ENCODE measurements at regions not wholly inside any gene's neighbourhood (a gene's known extent, or its start where the extent isn't known, plus 50 kb on each side); places are given as distances from the start of the nearest gene placed in this dataset.

GRCh38 chr2:211132046-211132445 lies 575.6 kb downstream of the CPS1 start:
- Mint-ChIP-seq H3K27ac (no peak overlapping the region), H3K4me1 (no peaks in the 10 kb centered on the region), H3K4me3 (no peak overlapping the region), H3K27me3 (no peaks in the 10 kb centered on the region), H3K36me3 (no peaks in the 10 kb centered on the region), H3K9me3 (ENCODE audit: low read depth) (no peaks in the 10 kb centered on the region)
- CTCF ChIA-PET, result no interaction called here
- DNase-seq, result no peak
- ATAC-seq, result no peak

- ATAC-seq, result no peak
- Mint-ChIP-seq H3K36me3 (no peaks in the 10 kb centered on the region), H3K9me3 (ENCODE audit: low read depth) (no peaks in the 10 kb centered on the region), H3K27ac (no peak overlapping the region), H3K27me3 (no peaks in the 10 kb centered on the region), H3K4me3 (no peak overlapping the region), H3K4me1 (no peaks in the 10 kb centered on the region)
- DNase-seq, result no peak
- CTCF ChIA-PET, result no interaction called here
These were observed 576.2 kb downstream of the CPS1 start for GRCh38 chr2:211132573-211132972.

- Mint-ChIP-seq H3K27me3 (no peaks in the 10 kb centered on the region), H3K9me3 (ENCODE audit: low read depth) (no peaks in the 10 kb centered on the region), H3K36me3 (no peaks in the 10 kb centered on the region), H3K4me1 (no peaks in the 10 kb centered on the region), H3K27ac (no peak overlapping the region), H3K4me3 (no peak overlapping the region)
- ATAC-seq, result no peak
- CTCF ChIA-PET, result no interaction called here
- no peak for DNase-seq
These were observed 577.4 kb downstream of the CPS1 start for GRCh38 chr2:211133766-211134165.

- no peaks in the 10 kb centered on the region for H3K4me1 Mint-ChIP-seq
- H3K9me3 Mint-ChIP-seq (ENCODE audit: low read depth), result no peaks in the 10 kb centered on the region
- H3K27me3 Mint-ChIP-seq, result no peaks in the 10 kb centered on the region
- CTCF ChIA-PET, result no interaction called here
- DNase-seq (no peak), ATAC-seq (no peak)
- no peak overlapping the region for H3K27ac Mint-ChIP-seq
- no peak overlapping the region for H3K4me3 Mint-ChIP-seq
- H3K36me3 Mint-ChIP-seq, result no peaks in the 10 kb centered on the region
These were observed 582.2 kb downstream of the CPS1 start for GRCh38 chr2:211138551-211138950.

GRCh38 chr2:211141646-211142045 lies 585.2 kb downstream of the CPS1 start:
- Mint-ChIP-seq H3K36me3 (no peaks in the 10 kb centered on the region), H3K27ac (no peak overlapping the region), H3K4me1 (no peaks in the 10 kb centered on the region), H3K27me3 (no peaks in the 10 kb centered on the region), H3K4me3 (no peak overlapping the region), H3K9me3 (ENCODE audit: low read depth) (peaks cover 2% of the 10 kb centered on the region)
- DNase-seq (no peak), ATAC-seq (no peak)
- CTCF ChIA-PET, result no interaction called here

- no peaks in the 10 kb centered on the region for H3K36me3 Mint-ChIP-seq
- peaks cover 2% of the 10 kb centered on the region for H3K9me3 Mint-ChIP-seq (ENCODE audit: low read depth)
- no peak for ATAC-seq
- DNase-seq, result no peak
- no peaks in the 10 kb centered on the region for H3K27me3 Mint-ChIP-seq
- CTCF ChIA-PET, result no interaction called here
- no peak overlapping the region for H3K4me3 Mint-ChIP-seq
- no peak overlapping the region for H3K27ac Mint-ChIP-seq
- H3K4me1 Mint-ChIP-seq, result no peaks in the 10 kb centered on the region
These were observed 587.7 kb downstream of the CPS1 start for GRCh38 chr2:211144078-211144477.

- Mint-ChIP-seq H3K4me3 (no peak overlapping the region), H3K36me3 (no peaks in the 10 kb centered on the region), H3K27me3 (no peaks in the 10 kb centered on the region), H3K9me3 (ENCODE audit: low read depth) (peaks cover 2% of the 10 kb centered on the region), H3K27ac (no peak overlapping the region), H3K4me1 (no peaks in the 10 kb centered on the region)
- no peak for ATAC-seq
- DNase-seq, result no peak
- CTCF ChIA-PET, result no interaction called here
These were observed 588.7 kb downstream of the CPS1 start for GRCh38 chr2:211144974-211145665.

GRCh38 chr2:211149731-211150130 lies 593.3 kb downstream of the CPS1 start:
- ATAC-seq (no peak), DNase-seq (no peak)
- CTCF ChIA-PET, result no interaction called here
- Mint-ChIP-seq H3K4me3 (no peak overlapping the region), H3K9me3 (ENCODE audit: low read depth) (no peaks in the 10 kb centered on the region), H3K27ac (no peak overlapping the region), H3K4me1 (no peaks in the 10 kb centered on the region), H3K27me3 (no peaks in the 10 kb centered on the region), H3K36me3 (no peaks in the 10 kb centered on the region)

GRCh38 chr2:211157211-211157610 lies 600.8 kb downstream of the CPS1 start:
- Mint-ChIP-seq H3K4me3 (no peak overlapping the region), H3K27ac (no peak overlapping the region), H3K27me3 (no peaks in the 10 kb centered on the region), H3K4me1 (no peaks in the 10 kb centered on the region), H3K9me3 (ENCODE audit: low read depth) (no peaks in the 10 kb centered on the region), H3K36me3 (no peaks in the 10 kb centered on the region)
- no peak for DNase-seq
- ATAC-seq, result no peak
- CTCF ChIA-PET, result interaction anchor here (0.8 to 1.6 kb wide), 3 partner anchors 29 to 550 kb away, joined by 3 to 4 read pairs (median 3); no protein-coding TSS in a partner anchor

- Mint-ChIP-seq H3K4me3 (no peak overlapping the region), H3K9me3 (ENCODE audit: low read depth) (no peaks in the 10 kb centered on the region), H3K27me3 (no peaks in the 10 kb centered on the region), H3K36me3 (no peaks in the 10 kb centered on the region), H3K4me1 (no peaks in the 10 kb centered on the region), H3K27ac (no peak overlapping the region)
- CTCF ChIA-PET, result interaction anchor here (0.8 to 1.6 kb wide), 3 partner anchors 30 to 551 kb away, joined by 3 to 4 read pairs (median 3); no protein-coding TSS in a partner anchor
- DNase-seq (peak; percentile 77), ATAC-seq (peak; percentile 71)
These were observed 601.6 kb downstream of the CPS1 start for GRCh38 chr2:211157856-211158463.

GRCh38 chr2:211159972-211160371 lies 603.6 kb downstream of the CPS1 start:
- no peaks in the 10 kb centered on the region for H3K9me3 Mint-ChIP-seq (ENCODE audit: low read depth)
- no peak overlapping the region for H3K4me3 Mint-ChIP-seq
- no peaks in the 10 kb centered on the region for H3K4me1 Mint-ChIP-seq
- no peak overlapping the region for H3K27ac Mint-ChIP-seq
- no peaks in the 10 kb centered on the region for H3K36me3 Mint-ChIP-seq
- CTCF ChIA-PET, result interaction anchor here (1.3 kb wide), 1 partner anchor 9 kb away, joined by 6 read pairs; no protein-coding TSS in a partner anchor
- H3K27me3 Mint-ChIP-seq, result no peaks in the 10 kb centered on the region
- ATAC-seq, result no peak
- DNase-seq, result no peak

- CTCF ChIA-PET, result no interaction called here
- Mint-ChIP-seq H3K9me3 (ENCODE audit: low read depth) (no peaks in the 10 kb centered on the region), H3K4me1 (no peaks in the 10 kb centered on the region), H3K4me3 (no peak overlapping the region), H3K27me3 (no peaks in the 10 kb centered on the region), H3K27ac (no peak overlapping the region), H3K36me3 (no peaks in the 10 kb centered on the region)
- no peak for ATAC-seq
- DNase-seq, result no peak
These were observed 604.8 kb downstream of the CPS1 start for GRCh38 chr2:211161236-211161635.

GRCh38 chr2:211162911-211163310 lies 606.5 kb downstream of the CPS1 start:
- no peak overlapping the region for H3K27ac Mint-ChIP-seq
- H3K27me3 Mint-ChIP-seq, result no peaks in the 10 kb centered on the region
- H3K4me1 Mint-ChIP-seq, result no peaks in the 10 kb centered on the region
- no peak for ATAC-seq
- no peak overlapping the region for H3K4me3 Mint-ChIP-seq
- H3K9me3 Mint-ChIP-seq (ENCODE audit: low read depth), result no peaks in the 10 kb centered on the region
- no peak for DNase-seq
- CTCF ChIA-PET, result no interaction called here
- H3K36me3 Mint-ChIP-seq, result no peaks in the 10 kb centered on the region

GRCh38 chr2:211170843-211171242 lies 614.4 kb downstream of the CPS1 start:
- Mint-ChIP-seq H3K27me3 (no peaks in the 10 kb centered on the region), H3K36me3 (no peaks in the 10 kb centered on the region), H3K4me3 (no peak overlapping the region), H3K9me3 (ENCODE audit: low read depth) (no peaks in the 10 kb centered on the region), H3K4me1 (no peaks in the 10 kb centered on the region), H3K27ac (no peak overlapping the region)
- DNase-seq, result no peak
- no peak for ATAC-seq
- CTCF ChIA-PET, result no interaction called here
